Left hindlimb (tissue), 1 donor: ENCODE measurements at regions not wholly inside any gene's neighbourhood (a gene's known extent, or its start where the extent isn't known, plus 50 kb on each side); places are given as distances from the start of the nearest gene placed in this dataset.

Source experiments
- DNase-seq: peaks from one replicate; pipeline ENCODE4 v3.0.0-alpha.2; 2018

- no peak for DNase-seq
These were observed 75.3 kb upstream of the TRPC3 start for GRCh38 chr4:122027203-122027602.

GRCh38 chr4:122017296-122017695 is 65.4 kb upstream of the TRPC3 start:
- DNase-seq = no peak

- no peak for DNase-seq
These were observed 63.3 kb upstream of the TRPC3 start for GRCh38 chr4:122015203-122015602.

- no peak for DNase-seq
These were observed 60.9 kb upstream of the TRPC3 start for GRCh38 chr4:122012735-122013134.

GRCh38 chr4:122010610-122011009 is 58.8 kb upstream of the TRPC3 start:
- DNase-seq = no peak

GRCh38 chr4:122009524-122009923 is 57.7 kb upstream of the TRPC3 start:
- DNase-seq = no peak

- no peak for DNase-seq
These were observed 55.2 kb upstream of the TRPC3 start for GRCh38 chr4:122007016-122007415.

GRCh38 chr4:122005064-122005755 is 53.4 kb upstream of the TRPC3 start:
- DNase-seq = no peak

GRCh38 chr4:122003335-122003734 is 51.5 kb upstream of the TRPC3 start:
- DNase-seq = no peak
